Activated T-cell treated with anti-CD3 and anti-CD28 coated beads, Interleukin-2, amount 50 U/mL, for 24 hours (primary cell): ENCODE measurements at regions not wholly inside any gene's neighbourhood (a gene's known extent, or its start where the extent isn't known, plus 50 kb on each side); places are given as distances from the start of the nearest gene placed in this dataset.
"Not testable (repeated sequence)": the region's sequence is repeated elsewhere in the genome, so short reads cannot be mapped to it uniquely, and the experiment has no call there.

Source experiments
- DNase-seq: peaks from one replicate; pipeline ENCODE4 v3.0.0-alpha.2; 2020
- H3K27ac Mint-ChIP-seq: 2 replicates; pipeline ENCODE4 v1.8.0; 2020; ENCODE audit warnings: mild to moderate bottlenecking, mixed read lengths
- H3K27me3 Mint-ChIP-seq: 2 replicates; pipeline ENCODE4 v1.8.0; 2020; ENCODE audit warnings: mixed read lengths
- H3K36me3 Mint-ChIP-seq: 2 replicates; pipeline ENCODE4 v1.8.0; 2020; ENCODE audit warnings: low read depth, mixed read lengths
- H3K4me1 Mint-ChIP-seq: 2 replicates; pipeline ENCODE4 v1.8.0; 2020; ENCODE audit warnings: low read depth, mixed read lengths
- H3K4me3 Mint-ChIP-seq: 2 replicates; pipeline ENCODE4 v1.8.0; 2020; ENCODE audit warnings: mild to moderate bottlenecking, moderate library complexity, mixed read lengths
- H3K9me3 Mint-ChIP-seq: 2 replicates; pipeline ENCODE4 v1.8.0; 2020; ENCODE audit warnings: mixed read lengths

GRCh38 chr2:146978577-146979555 lies 866.0 kb upstream of the ACVR2A start:
- no peaks in the 10 kb centered on the region for H3K4me1 Mint-ChIP-seq
- no peaks in the 10 kb centered on the region for H3K9me3 Mint-ChIP-seq
- H3K36me3 Mint-ChIP-seq, result no peaks in the 10 kb centered on the region
- H3K27ac Mint-ChIP-seq, result no peak overlapping the region
- H3K27me3 Mint-ChIP-seq, result no peaks in the 10 kb centered on the region
- H3K4me3 Mint-ChIP-seq, result no peak overlapping the region
- DNase-seq, result no peak

DNA sequence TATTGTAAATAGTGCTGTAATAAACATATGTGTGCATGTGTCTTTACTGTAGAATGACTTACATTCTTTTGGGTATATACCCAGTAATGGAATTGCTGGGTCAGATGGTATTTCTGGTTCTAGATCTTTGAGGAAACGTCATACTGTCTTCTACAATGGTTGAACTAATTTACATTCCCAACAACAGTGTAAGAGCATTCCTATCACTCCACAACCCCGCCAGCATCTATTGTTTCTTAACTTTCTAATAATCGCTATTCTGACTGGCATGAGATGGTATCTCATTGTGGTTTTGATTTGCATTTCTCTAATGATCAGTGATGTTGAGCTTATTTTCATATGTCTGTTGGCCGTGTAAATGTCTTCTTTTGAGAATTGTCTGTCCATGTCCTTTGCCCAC lies 873.8 kb upstream of the ACVR2A start:
- not testable (repeated sequence) for H3K36me3 Mint-ChIP-seq, H3K4me3 Mint-ChIP-seq, H3K27ac Mint-ChIP-seq, H3K4me1 Mint-ChIP-seq, DNase-seq, H3K27me3 Mint-ChIP-seq
- peaks cover 16% of the 10 kb centered on the region for H3K9me3 Mint-ChIP-seq

- not testable (repeated sequence) for H3K27ac Mint-ChIP-seq, H3K4me1 Mint-ChIP-seq, H3K36me3 Mint-ChIP-seq, H3K4me3 Mint-ChIP-seq, H3K27me3 Mint-ChIP-seq, DNase-seq
- peaks cover 16% of the 10 kb centered on the region for H3K9me3 Mint-ChIP-seq
Observed at GRCh38 chr2:146969703-146970102, 875.1 kb upstream of the ACVR2A start.

- Mint-ChIP-seq H3K9me3 (peaks cover 3% of the 10 kb centered on the region), H3K27me3 (no peaks in the 10 kb centered on the region), H3K4me1 (no peaks in the 10 kb centered on the region), H3K27ac (no peak overlapping the region), H3K36me3 (no peaks in the 10 kb centered on the region), H3K4me3 (no peak overlapping the region)
- DNase-seq, result no peak
Observed at GRCh38 chr2:146964494-146964893, 880.3 kb upstream of the ACVR2A start.

GRCh38 chr2:146954544-146954943 lies 890.3 kb upstream of the ACVR2A start:
- Mint-ChIP-seq H3K9me3 (no peaks in the 10 kb centered on the region), H3K27me3 (no peaks in the 10 kb centered on the region), H3K4me1 (no peaks in the 10 kb centered on the region)

DNA sequence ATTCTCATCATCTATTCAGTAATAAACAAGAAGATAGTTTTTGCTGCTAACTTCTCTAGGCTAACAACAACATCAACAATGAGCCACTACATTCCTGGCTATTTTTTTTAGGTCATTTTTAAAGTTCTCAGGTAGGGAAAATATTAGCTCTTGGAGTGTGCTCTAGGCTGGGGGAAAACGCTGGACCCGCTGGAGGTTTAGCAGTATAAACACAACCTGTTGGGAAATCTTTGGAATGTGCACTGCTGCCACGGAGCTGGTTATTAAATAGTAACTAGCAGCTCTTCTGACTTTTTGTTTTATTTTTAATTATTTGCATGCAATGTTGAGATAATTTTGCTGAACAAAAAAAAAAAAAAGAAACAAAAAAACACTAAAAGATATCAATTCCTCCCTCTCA lies 892.1 kb upstream of the ACVR2A start:
- Mint-ChIP-seq H3K27me3 (no peaks in the 10 kb centered on the region), H3K9me3 (no peaks in the 10 kb centered on the region), H3K4me1 (no peaks in the 10 kb centered on the region), H3K27ac (no peak overlapping the region), H3K4me3 (no peak overlapping the region), H3K36me3 (no peaks in the 10 kb centered on the region)
- no peak for DNase-seq

More at GRCh38 chr2:146954544-146954943, 890.3 kb upstream of the ACVR2A start:
- Mint-ChIP-seq H3K4me3 (no peak overlapping the region), H3K36me3 (no peaks in the 10 kb centered on the region), H3K27ac (no peak overlapping the region)
- no peak for DNase-seq

DNA sequence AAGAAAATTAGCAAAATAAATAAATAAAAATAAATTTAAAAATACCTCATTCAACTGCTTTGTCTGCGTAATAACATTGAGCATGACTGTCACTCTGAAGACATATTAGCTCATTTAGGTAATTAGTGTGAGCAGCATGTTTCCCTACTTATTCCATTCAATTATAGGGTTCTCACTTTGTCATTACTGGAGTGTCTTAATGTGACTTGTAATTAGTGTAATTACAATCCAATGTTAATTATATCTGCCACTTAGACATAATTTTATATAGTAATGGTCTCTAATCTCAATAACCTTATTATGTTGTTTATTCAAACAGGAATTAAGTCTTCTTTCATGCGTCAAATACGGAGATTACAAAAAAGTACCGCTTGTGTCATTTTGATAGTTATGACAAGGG lies 893.9 kb upstream of the ACVR2A start:
- no peaks in the 10 kb centered on the region for H3K27me3 Mint-ChIP-seq
- no peak overlapping the region for H3K27ac Mint-ChIP-seq
- H3K36me3 Mint-ChIP-seq, result no peaks in the 10 kb centered on the region
- H3K4me1 Mint-ChIP-seq, result no peaks in the 10 kb centered on the region
- H3K4me3 Mint-ChIP-seq, result no peak overlapping the region
- no peaks in the 10 kb centered on the region for H3K9me3 Mint-ChIP-seq
- DNase-seq, result no peak

GRCh38 chr2:146950361-146950760 lies 894.5 kb upstream of the ACVR2A start:
- H3K27me3 Mint-ChIP-seq, result no peaks in the 10 kb centered on the region
- H3K36me3 Mint-ChIP-seq, result no peaks in the 10 kb centered on the region
- H3K27ac Mint-ChIP-seq, result no peak overlapping the region
- no peaks in the 10 kb centered on the region for H3K9me3 Mint-ChIP-seq
- H3K4me3 Mint-ChIP-seq, result no peak overlapping the region
- H3K4me1 Mint-ChIP-seq, result no peaks in the 10 kb centered on the region
- no peak for DNase-seq

DNA sequence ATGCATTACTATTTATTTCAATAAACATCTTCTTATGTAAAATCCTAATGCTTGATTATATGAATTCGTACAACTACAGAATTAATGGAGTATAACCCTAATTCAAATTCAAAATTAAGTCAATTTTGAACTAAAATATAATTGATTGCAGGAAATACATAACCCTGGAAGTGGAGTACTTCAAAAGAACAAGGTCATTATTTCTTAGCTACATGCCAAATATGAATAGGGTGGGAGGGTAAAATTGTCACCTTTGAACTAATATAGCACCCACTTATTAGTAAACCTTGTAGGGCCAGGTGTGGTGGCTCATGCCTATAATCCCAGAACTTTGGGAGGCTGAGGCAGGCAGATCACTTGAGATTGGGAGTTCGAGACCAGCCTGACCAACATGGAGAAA lies 895.4 kb upstream of the ACVR2A start:
- Mint-ChIP-seq H3K36me3 (no peaks in the 10 kb centered on the region), H3K4me3 (no peak overlapping the region), H3K9me3 (no peaks in the 10 kb centered on the region), H3K4me1 (no peaks in the 10 kb centered on the region), H3K27me3 (no peaks in the 10 kb centered on the region), H3K27ac (no peak overlapping the region)
- no peak for DNase-seq

DNA sequence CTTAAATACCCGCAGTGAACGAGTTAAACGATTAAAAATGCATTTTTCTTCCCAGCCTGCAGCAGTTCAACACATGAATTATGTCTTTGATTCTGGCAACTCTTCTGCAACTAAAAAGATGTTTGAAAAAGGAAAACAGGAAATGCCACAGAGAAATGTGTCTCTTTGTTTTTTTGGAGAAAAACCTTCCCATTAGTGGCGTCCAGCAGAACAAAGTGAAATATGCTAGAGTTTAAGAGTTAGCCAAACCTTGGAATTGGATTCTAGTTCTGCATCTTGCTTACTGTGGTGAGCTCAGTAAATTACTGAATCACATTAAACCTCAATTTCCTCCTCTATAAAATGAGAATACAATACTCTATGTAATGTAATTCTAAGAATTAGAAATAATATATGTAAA lies 900.2 kb upstream of the ACVR2A start:
- H3K9me3 Mint-ChIP-seq, result no peaks in the 10 kb centered on the region
- H3K4me3 Mint-ChIP-seq, result no peak overlapping the region
- no peak for DNase-seq
- no peaks in the 10 kb centered on the region for H3K36me3 Mint-ChIP-seq
- peaks cover 3% of the 10 kb centered on the region for H3K27me3 Mint-ChIP-seq
- no peaks in the 10 kb centered on the region for H3K4me1 Mint-ChIP-seq
- no peak overlapping the region for H3K27ac Mint-ChIP-seq

GRCh38 chr2:146939991-146940685 lies 904.7 kb upstream of the ACVR2A start:
- Mint-ChIP-seq H3K27me3 (peaks cover 7% of the 10 kb centered on the region), H3K9me3 (peaks cover 4% of the 10 kb centered on the region), H3K36me3 (no peaks in the 10 kb centered on the region), H3K4me1 (no peaks in the 10 kb centered on the region), H3K27ac (no peak overlapping the region), H3K4me3 (no peak overlapping the region)
- DNase-seq, result no peak

DNA sequence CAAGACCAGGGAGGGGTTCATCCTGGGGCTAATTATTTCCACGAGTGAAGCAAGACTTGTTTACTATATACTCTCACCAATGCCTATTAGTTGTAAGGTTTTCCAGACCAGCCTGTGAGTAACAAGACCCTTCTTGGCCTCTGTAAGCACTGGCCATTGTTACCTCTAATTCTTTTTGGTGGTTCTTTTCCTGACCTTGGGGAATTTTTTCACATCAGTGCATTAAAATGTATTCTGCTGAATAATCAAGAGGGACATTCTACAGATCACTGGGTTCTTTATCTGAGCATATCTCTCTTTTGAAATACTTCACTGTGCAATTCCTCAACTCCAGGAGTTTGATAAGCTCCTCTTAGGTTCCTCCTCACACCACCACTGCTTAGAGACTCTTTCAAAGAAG lies 909.9 kb upstream of the ACVR2A start:
- H3K4me1 Mint-ChIP-seq, result no peaks in the 10 kb centered on the region
- no peaks in the 10 kb centered on the region for H3K36me3 Mint-ChIP-seq
- no peak for DNase-seq
- no peak overlapping the region for H3K4me3 Mint-ChIP-seq
- no peak overlapping the region for H3K27ac Mint-ChIP-seq
- H3K27me3 Mint-ChIP-seq, result peaks cover 6% of the 10 kb centered on the region
- H3K9me3 Mint-ChIP-seq, result peaks cover 16% of the 10 kb centered on the region

GRCh38 chr2:146931109-146931508 lies 913.7 kb upstream of the ACVR2A start:
- H3K4me1 Mint-ChIP-seq, result no peaks in the 10 kb centered on the region
- no peaks in the 10 kb centered on the region for H3K27me3 Mint-ChIP-seq
- no peak overlapping the region for H3K4me3 Mint-ChIP-seq
- no peak for DNase-seq
- H3K27ac Mint-ChIP-seq, result no peak overlapping the region
- peaks cover 12% of the 10 kb centered on the region for H3K9me3 Mint-ChIP-seq
- no peaks in the 10 kb centered on the region for H3K36me3 Mint-ChIP-seq

DNA sequence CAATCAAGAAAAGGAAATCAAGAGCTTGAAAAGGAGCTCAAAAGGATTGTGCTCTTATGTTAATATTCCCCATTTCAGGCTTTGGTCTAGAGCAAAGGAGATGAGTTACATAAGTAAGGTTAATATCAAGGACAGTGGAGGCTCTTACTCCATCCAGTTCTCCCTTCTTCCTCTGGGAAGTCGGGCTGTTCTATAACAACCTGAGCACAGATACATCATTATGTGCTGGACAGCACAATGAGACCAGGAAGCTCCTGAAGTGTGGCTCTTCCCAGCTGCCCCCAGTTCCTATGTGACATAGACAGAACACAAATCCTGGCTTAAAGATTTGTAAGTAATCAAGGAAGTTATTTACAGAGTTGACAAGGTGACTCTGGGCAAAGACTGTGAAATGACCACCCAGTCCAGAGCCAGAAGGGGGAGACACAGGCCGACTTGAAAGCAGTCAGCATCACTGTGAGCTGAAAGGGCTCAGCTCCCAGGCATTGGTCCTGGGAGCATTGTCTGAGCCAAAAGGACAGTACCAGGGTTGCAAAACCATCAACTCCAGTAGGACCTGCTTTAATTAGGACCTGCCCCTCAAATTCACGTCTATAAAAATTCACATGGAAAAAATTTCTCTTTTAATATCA lies 917.6 kb upstream of the ACVR2A start:
- Mint-ChIP-seq H3K4me1 (no peaks in the 10 kb centered on the region), H3K36me3 (no peaks in the 10 kb centered on the region), H3K27me3 (no peaks in the 10 kb centered on the region), H3K27ac (no peak overlapping the region), H3K9me3 (no peaks in the 10 kb centered on the region), H3K4me3 (no peak overlapping the region)
- DNase-seq, result no peak

GRCh38 chr2:146918280-146918679 lies 926.5 kb upstream of the ACVR2A start:
- no peaks in the 10 kb centered on the region for H3K9me3 Mint-ChIP-seq
- H3K4me1 Mint-ChIP-seq, result no peaks in the 10 kb centered on the region
- no peaks in the 10 kb centered on the region for H3K36me3 Mint-ChIP-seq
- DNase-seq, result no peak
- no peak overlapping the region for H3K4me3 Mint-ChIP-seq
- no peaks in the 10 kb centered on the region for H3K27me3 Mint-ChIP-seq
- no peak overlapping the region for H3K27ac Mint-ChIP-seq
